Transverse colon (tissue), 4 donors: ENCODE measurements at regions not wholly inside any gene's neighbourhood (a gene's known extent, or its start where the extent isn't known, plus 50 kb on each side); places are given as distances from the start of the nearest gene placed in this dataset.
"Not testable (repeated sequence)": the region's sequence is repeated elsewhere in the genome, so short reads cannot be mapped to it uniquely, and the experiment has no call there.

ENCODE experiments used
- DNase-seq: peaks from one replicate; pipeline ENCODE4 v3.0.0-alpha.2; 2019
- H3K27ac ChIP-seq, 4 donors: fragments of 200-600 bp; sonication (generic); 2 replicates each; pipeline ENCODE4 v1.5.1; 2016 to 2018; ENCODE audit warnings: inconsistent platforms in 4 of 4
- H3K27me3 ChIP-seq: fragments of 200-600 bp; sonication (generic); 2 replicates; pipeline ENCODE4 v1.5.1; 2017; ENCODE audit warnings: inconsistent platforms
- H3K36me3 ChIP-seq, 4 donors: fragments of 200-600 bp; sonication (generic); 2 replicates each; pipeline ENCODE4 v1.5.1; 2017 to 2019; ENCODE audit warnings: inconsistent platforms in 4 of 4
- H3K4me1 ChIP-seq, 4 donors: fragments of 200-600 bp; sonication (generic); 2 replicates each; pipeline ENCODE4 v1.5.1; 2017 to 2020; ENCODE audit warnings: inconsistent platforms in 4 of 4
- H3K4me3 ChIP-seq, 4 donors: fragments of 200-600 bp; sonication (generic); 1 replicate in 1 of 4; 2 replicates in 3 of 4; pipeline versions ENCODE4 v1.5.1 to v1.6.1; 2017 to 2019; ENCODE audit warnings: inconsistent platforms in 4 of 4
- H3K9me3 ChIP-seq, 2 donors: fragments of 200-600 bp; sonication (generic); 2 replicates each; pipeline ENCODE4 v1.5.1; 2017 to 2019; ENCODE audit warnings: inconsistent platforms in 2 of 2
- CTCF ChIP-seq, 5 experiments: fragments of 200-600 bp in 3 of 5; fragments of 450-650 bp in 2 of 5; sonication (generic) in 3 of 5; IDR thresholded peaks; 1 replicate in 2 of 5; 2 replicates in 3 of 5; pipeline ENCODE4 v1.5.1; 2016 to 2017; ENCODE audit warnings: antibody characterized with exemption in 5 of 5, inconsistent platforms in 3 of 5, mild to moderate bottlenecking in 2 of 5, moderate library complexity in 1 of 5
- EP300 ChIP-seq: sonication (generic); formaldehyde crosslinking; IDR thresholded peaks from one replicate; pipeline ENCODE4 v1.6.1; 2017; ENCODE audit warnings: antibody characterized with exemption, low read depth
- POLR2A ChIP-seq: fragments of 450-650 bp; IDR thresholded peaks from one replicate; pipeline ENCODE4 v1.6.1; 2016; ENCODE audit warnings: antibody characterized with exemption, mild to moderate bottlenecking, moderate library complexity
- POLR2AphosphoS5 ChIP-seq, 3 donors: sonication (generic); formaldehyde crosslinking; IDR thresholded peaks; one replicate each; pipeline ENCODE4 v1.6.1; 2016; ENCODE audit warnings: antibody characterized with exemption in 3 of 3
- WGBS, 2 donors: methylation state at CpG; one replicate each; pipeline ENCODE4 v1.1.5; 2018; ENCODE audit warnings: low coverage in 1 of 2; 5-methylcytosine and 5-hydroxymethylcytosine counted together
- in situ Hi-C, 4 donors: fragments of 200-750 bp; cut with MboI; loops; one replicate each; pipeline versions ENCODE4 v1.15.0 to v1.15.1; 2017; ENCODE audit warnings: low sequenced_read_pairs in 3 of 4, low pct_ligation_motif_present in 1 of 4, low pct_unique_long_range_greater_than_20kb in 1 of 4
- intact Hi-C: fragments of 100-400 bp; cut with DNase I; formaldehyde crosslinking; loops from one replicate; pipeline ENCODE4 v1.15.1; 2023; ENCODE audit warnings: low total_unique reads

GRCh38 chr11:101792814-101793213, 122.0 kb upstream of the CEP126 start:
- H3K4me3 ChIP-seq = no peak overlapping the region
- no peaks in the 10 kb centered on the region for H3K27me3 ChIP-seq
- 59 to 61% methylated on average over 2 of the region's 2 CpGs for WGBS, 2 donors
- H3K36me3 ChIP-seq = no peaks in the 10 kb centered on the region
- TF ChIP-seq CTCF (IDR thresholded peaks at IDR 0.05) (no peak), POLR2AphosphoS5 (IDR thresholded peaks at IDR 0.05) (no peak), EP300 (no peak), POLR2A (no peak)
- in situ Hi-C loops = no loop called here
- H3K27ac ChIP-seq = no peak overlapping the region
- intact Hi-C loops = no loop called here
- no peak for DNase-seq
- H3K9me3 ChIP-seq = no peaks in the 10 kb centered on the region
- H3K4me1 ChIP-seq = no peaks in the 10 kb centered on the region

DNA sequence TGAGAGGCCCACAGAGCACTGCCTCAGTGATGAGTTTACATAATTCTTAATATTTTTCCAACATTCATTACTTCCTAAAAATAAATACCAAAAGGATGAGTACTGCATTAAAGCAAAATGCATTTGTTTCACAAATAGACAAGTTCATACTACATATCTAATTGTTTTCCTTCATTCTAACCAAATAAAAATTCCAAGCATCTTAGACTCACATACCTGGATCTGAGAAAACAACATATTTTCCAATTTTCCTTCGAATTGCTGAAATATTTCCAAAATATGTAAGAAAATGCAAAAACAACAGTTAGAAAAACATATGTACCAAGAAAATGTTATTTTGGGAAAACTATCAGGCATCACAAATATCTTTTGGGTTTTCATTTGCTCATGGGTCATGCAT, 127.9 kb upstream of the CEP126 start:
- Histone ChIP-seq H3K9me3 (no peaks in the 10 kb centered on the region), H3K4me3 (no peak overlapping the region), H3K27ac (no peak overlapping the region), H3K4me1 (no peaks in the 10 kb centered on the region), H3K27me3 (no peaks in the 10 kb centered on the region), H3K36me3 (no peaks in the 10 kb centered on the region)
- no peak for DNase-seq
- WGBS, 2 donors = 67 to 71% methylated on average over 1 of the region's 1 CpG
- intact Hi-C loops (no loop called here), in situ Hi-C loops (no loop called here)
- TF ChIP-seq CTCF (IDR thresholded peaks at IDR 0.05) (no peak), EP300 (no peak), POLR2AphosphoS5 (IDR thresholded peaks at IDR 0.05) (no peak), POLR2A (no peak)

- Histone ChIP-seq H3K36me3 (no peaks in the 10 kb centered on the region), H3K27ac (no peak overlapping the region), H3K9me3 (no peaks in the 10 kb centered on the region), H3K27me3 (no peaks in the 10 kb centered on the region), H3K4me3 (no peak overlapping the region), H3K4me1 (no peaks in the 10 kb centered on the region)
- TF ChIP-seq POLR2AphosphoS5 (IDR thresholded peaks at IDR 0.05) = no peak
- no peak for TF ChIP-seq CTCF (IDR thresholded peaks at IDR 0.05)
- no peak for TF ChIP-seq POLR2A
- TF ChIP-seq EP300 = no peak
- in situ Hi-C loops (no loop called here), intact Hi-C loops (no loop called here)
- DNase-seq = no peak
Measured at GRCh38 chr11:101786421-101786820, 128.4 kb upstream of the CEP126 start.

DNA sequence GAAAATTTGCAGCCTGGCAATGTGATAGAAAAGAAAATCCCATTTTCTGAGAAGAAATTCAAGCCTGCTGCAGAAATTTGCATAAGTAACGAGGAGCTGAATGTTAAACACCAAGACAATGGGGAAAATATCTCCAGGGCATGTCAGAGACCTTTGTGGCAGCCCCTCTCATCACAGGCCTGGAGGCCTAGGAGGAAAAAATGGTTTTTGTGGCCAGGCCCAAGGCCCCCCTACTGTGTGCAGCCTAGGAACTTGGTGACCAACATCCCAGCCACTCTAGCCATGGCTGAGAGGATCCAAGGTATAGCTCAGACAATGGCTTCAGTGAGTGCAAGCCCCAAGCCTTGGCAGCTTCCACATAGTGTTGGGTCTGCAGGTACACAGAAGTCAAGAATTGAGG, 135.6 kb upstream of the CEP126 start:
- H3K4me1 ChIP-seq, H3K36me3 ChIP-seq, intact Hi-C loops, H3K4me3 ChIP-seq, H3K27ac ChIP-seq, H3K27me3 ChIP-seq, in situ Hi-C loops, H3K9me3 ChIP-seq, DNase-seq: not testable (repeated sequence)
- WGBS, 2 donors = 18 to 30% methylated on average over 1 of the region's 1 CpG

- intact Hi-C loops (no loop called here), in situ Hi-C loops (no loop called here)
- Histone ChIP-seq H3K4me1 (no peaks in the 10 kb centered on the region), H3K36me3 (no peaks in the 10 kb centered on the region), H3K9me3 (no peaks in the 10 kb centered on the region), H3K27me3 (no peaks in the 10 kb centered on the region), H3K4me3 (no peak overlapping the region), H3K27ac (no peak overlapping the region)
- no peak for DNase-seq
- 48% methylated on average over 1 of the region's 1 CpG; no CpG with 5 or more reads in 1 of the 2 donors for WGBS, 2 donors
- no peak for TF ChIP-seq POLR2AphosphoS5 (IDR thresholded peaks at IDR 0.05)
- TF ChIP-seq POLR2A = no peak
- no peak for TF ChIP-seq CTCF (IDR thresholded peaks at IDR 0.05)
- TF ChIP-seq EP300 = no peak
Measured at GRCh38 chr11:101777476-101777875, 137.3 kb upstream of the CEP126 start.
